SH-SY5Y (cell line): ENCODE measurements at regions not wholly inside any gene's neighbourhood (a gene's known extent, or its start where the extent isn't known, plus 50 kb on each side); places are given as distances from the start of the nearest gene placed in this dataset.

ENCODE experiments used
- GATA2 ChIP-seq: IDR thresholded peaks from 2 replicates; pipeline ENCODE4 v1.6.1; 2011; ENCODE audit warnings: mild to moderate bottlenecking, low read depth, low read length
- GATA3 ChIP-seq: IDR thresholded peaks from 2 replicates; pipeline ENCODE4 v1.6.1; 2011; ENCODE audit warnings: low read depth, mild to moderate bottlenecking, low read length, moderate library complexity

DNA sequence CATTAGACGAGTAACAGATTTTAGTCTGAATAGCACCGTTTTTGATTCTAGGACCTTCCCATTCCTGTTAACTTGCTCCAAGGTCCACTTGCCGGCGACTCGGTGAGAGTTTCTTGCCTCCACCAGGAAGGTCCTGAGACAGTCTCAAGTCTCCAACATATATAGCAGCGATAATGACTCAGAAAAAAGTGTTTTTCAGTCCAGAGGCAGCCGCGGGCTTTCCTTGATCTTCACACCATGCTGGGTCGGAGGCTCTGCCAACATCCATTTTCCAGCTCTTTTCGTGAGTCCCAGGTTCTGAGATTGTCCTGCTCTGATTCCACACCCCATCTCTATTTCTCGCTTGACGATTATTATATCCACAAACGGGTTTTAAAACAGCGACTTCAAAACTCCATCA is 170.5 kb downstream of the GPX5 start:
- no peak for TF ChIP-seq GATA2
- TF ChIP-seq GATA3 = no peak
